HCT116 (cell line): ENCODE measurements at regions not wholly inside any gene's neighbourhood (a gene's known extent, or its start where the extent isn't known, plus 50 kb on each side); places are given as distances from the start of the nearest gene placed in this dataset.

Source experiments
- CEBPB ChIP-seq: IDR thresholded peaks from 2 replicates; pipeline ENCODE4 v1.6.1; 2012; ENCODE audit warnings: low read depth
- EGR1 ChIP-seq: IDR thresholded peaks from 2 replicates; pipeline ENCODE4 v1.6.1; 2012; ENCODE audit warnings: low read depth
- ELF1 ChIP-seq: IDR thresholded peaks from 2 replicates; pipeline ENCODE4 v1.6.1; 2012; ENCODE audit warnings: low read depth, borderline replicate concordance
- EZH2 ChIP-seq: fragments of 200-600 bp; sonication (generic); IDR thresholded peaks from 2 replicates; pipeline ENCODE4 v1.6.1; 2017; ENCODE audit warnings: antibody characterized with exemption, mixed run types
- JUND ChIP-seq: IDR thresholded peaks from 2 replicates; pipeline ENCODE4 v1.6.1; 2012
- POLR2A ChIP-seq: IDR thresholded peaks from 2 replicates; pipeline ENCODE4 v1.7.0; 2011; ENCODE audit warnings: borderline replicate concordance; ENCODE audit not compliant: insufficient read depth, insufficient read length; ENCODE audit errors: extremely low read depth
- POLR2AphosphoS5 ChIP-seq: IDR thresholded peaks from 2 replicates; pipeline ENCODE4 v1.6.1; 2011; ENCODE audit warnings: mild to moderate bottlenecking, low read depth, low read length, moderate library complexity
- RAD21 ChIP-seq: IDR thresholded peaks from 2 replicates; pipeline ENCODE4 v1.6.1; 2012; ENCODE audit warnings: low read depth, mild to moderate bottlenecking
- SP1 ChIP-seq: IDR thresholded peaks from 2 replicates; pipeline ENCODE4 v1.6.1; 2012; ENCODE audit warnings: low read depth
- SRF ChIP-seq: IDR thresholded peaks from 2 replicates; pipeline ENCODE4 v1.6.1; 2012; ENCODE audit warnings: low read depth
- TF ChIP-seq, protein P1 (sequence below), 3 experiments: fragments of 200-600 bp in 1 of 3; sonication (generic) in 1 of 3; IDR thresholded peaks in 2 of 3; conservative IDR thresholded peaks in 1 of 3; 2 replicates each; pipeline ENCODE4 v1.5.1; 2012 to 2017; ENCODE audit warnings: low read depth in 2 of 3, low read length in 2 of 3, antibody characterized with exemption in 1 of 3, borderline replicate concordance in 1 of 3, control low read depth in 1 of 3, mild to moderate bottlenecking in 1 of 3, mixed read lengths in 1 of 3, mixed run types in 1 of 3, moderate library complexity in 1 of 3; ENCODE audit not compliant: insufficient read depth in 1 of 3
- TF ChIP-seq, protein P2 (sequence below): IDR thresholded peaks from 2 replicates; pipeline ENCODE4 v1.6.1; 2011; ENCODE audit warnings: mild to moderate bottlenecking, low read length, moderate library complexity; ENCODE audit not compliant: insufficient replicate concordance; ENCODE audit errors: extremely low read depth

DNA sequence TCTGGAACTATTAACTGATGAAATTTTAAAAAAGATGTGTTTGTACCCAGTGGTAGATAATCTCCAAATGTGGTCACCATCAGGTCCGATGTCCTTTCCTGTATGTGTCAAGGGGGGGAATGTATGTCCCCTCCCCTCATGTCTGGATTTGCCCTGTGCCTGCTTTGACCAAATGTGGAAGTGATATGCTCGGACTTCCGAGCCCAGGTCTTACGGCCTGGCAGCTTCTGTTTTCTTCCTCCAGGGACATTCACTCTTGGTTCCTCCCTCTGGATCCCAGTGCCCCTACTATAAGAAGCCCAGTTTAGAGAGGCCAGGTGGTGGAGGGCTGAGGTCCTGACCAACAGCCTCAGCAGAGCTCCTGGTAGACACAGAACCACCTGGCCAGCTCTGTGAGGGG lies 75.5 kb downstream of the CCR1 start:
- no peak for TF ChIP-seq SP1
- TF ChIP-seq, protein P1, sequence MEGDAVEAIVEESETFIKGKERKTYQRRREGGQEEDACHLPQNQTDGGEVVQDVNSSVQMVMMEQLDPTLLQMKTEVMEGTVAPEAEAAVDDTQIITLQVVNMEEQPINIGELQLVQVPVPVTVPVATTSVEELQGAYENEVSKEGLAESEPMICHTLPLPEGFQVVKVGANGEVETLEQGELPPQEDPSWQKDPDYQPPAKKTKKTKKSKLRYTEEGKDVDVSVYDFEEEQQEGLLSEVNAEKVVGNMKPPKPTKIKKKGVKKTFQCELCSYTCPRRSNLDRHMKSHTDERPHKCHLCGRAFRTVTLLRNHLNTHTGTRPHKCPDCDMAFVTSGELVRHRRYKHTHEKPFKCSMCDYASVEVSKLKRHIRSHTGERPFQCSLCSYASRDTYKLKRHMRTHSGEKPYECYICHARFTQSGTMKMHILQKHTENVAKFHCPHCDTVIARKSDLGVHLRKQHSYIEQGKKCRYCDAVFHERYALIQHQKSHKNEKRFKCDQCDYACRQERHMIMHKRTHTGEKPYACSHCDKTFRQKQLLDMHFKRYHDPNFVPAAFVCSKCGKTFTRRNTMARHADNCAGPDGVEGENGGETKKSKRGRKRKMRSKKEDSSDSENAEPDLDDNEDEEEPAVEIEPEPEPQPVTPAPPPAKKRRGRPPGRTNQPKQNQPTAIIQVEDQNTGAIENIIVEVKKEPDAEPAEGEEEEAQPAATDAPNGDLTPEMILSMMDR (IDR thresholded peaks at IDR 0.05 in 2 of 3, conservative IDR thresholded peaks at IDR 0.05 in 1 of 3; ENCODE audit: borderline replicate concordance in 1 of 3, insufficient read depth in 1 of 3, low read depth in 2 of 3, low read length in 2 of 3): no peak
- no peak for TF ChIP-seq POLR2AphosphoS5
- TF ChIP-seq RAD21: no peak
- no peak for TF ChIP-seq SRF
- no peak for TF ChIP-seq JUND
- TF ChIP-seq EGR1: no peak
- no peak for TF ChIP-seq CEBPB
- no peak for TF ChIP-seq POLR2A
- TF ChIP-seq, protein P2, sequence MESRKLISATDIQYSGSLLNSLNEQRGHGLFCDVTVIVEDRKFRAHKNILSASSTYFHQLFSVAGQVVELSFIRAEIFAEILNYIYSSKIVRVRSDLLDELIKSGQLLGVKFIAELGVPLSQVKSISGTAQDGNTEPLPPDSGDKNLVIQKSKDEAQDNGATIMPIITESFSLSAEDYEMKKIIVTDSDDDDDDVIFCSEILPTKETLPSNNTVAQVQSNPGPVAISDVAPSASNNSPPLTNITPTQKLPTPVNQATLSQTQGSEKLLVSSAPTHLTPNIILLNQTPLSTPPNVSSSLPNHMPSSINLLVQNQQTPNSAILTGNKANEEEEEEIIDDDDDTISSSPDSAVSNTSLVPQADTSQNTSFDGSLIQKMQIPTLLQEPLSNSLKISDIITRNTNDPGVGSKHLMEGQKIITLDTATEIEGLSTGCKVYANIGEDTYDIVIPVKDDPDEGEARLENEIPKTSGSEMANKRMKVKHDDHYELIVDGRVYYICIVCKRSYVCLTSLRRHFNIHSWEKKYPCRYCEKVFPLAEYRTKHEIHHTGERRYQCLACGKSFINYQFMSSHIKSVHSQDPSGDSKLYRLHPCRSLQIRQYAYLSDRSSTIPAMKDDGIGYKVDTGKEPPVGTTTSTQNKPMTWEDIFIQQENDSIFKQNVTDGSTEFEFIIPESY: no peak
- TF ChIP-seq ELF1: no peak
- no peak for TF ChIP-seq EZH2
